Endothelial cell of umbilical vein (primary cell): ENCODE measurements at regions not wholly inside any gene's neighbourhood (a gene's known extent, or its start where the extent isn't known, plus 50 kb on each side); places are given as distances from the start of the nearest gene placed in this dataset.

ENCODE experiments used
- BruUV-seq: library from RNA; stranded (reverse); fragments of 400-500 nt; replicated peaks from 2 replicates; lab custom pipeline; 2021; lab: Mats Ljungman, UMichigan
- CTCF ChIA-PET: fragments of 300-600, 350-600 bp; sonication (Branson Sonifier 250); formaldehyde crosslinking; loops from one replicate; lab custom pipeline; 2021; ENCODE audit warnings: antibody characterized with exemption, inconsistent platforms; lab: Charles Lee
- POLR2A ChIA-PET: fragments of 300-600, 350-600 bp; sonication (Branson Sonifier 250); formaldehyde crosslinking; loops from one replicate; lab custom pipeline; 2021; ENCODE audit warnings: antibody characterized with exemption, inconsistent platforms; lab: Charles Lee
- DNase-seq: peaks from one replicate; pipeline ENCODE4 v3.0.0-alpha.2; 2011; ENCODE audit warnings: low read depth, low spot score
- FAIRE-seq: peaks from 2 replicates; lab custom pipeline; 2011; peaks lifted over from hg19 to GRCh38; lab: Jason Lieb, UNC
- H2AFZ ChIP-seq: 2 replicates; pipeline ENCODE4 v1.6.0; 2012; ENCODE audit warnings: low read depth, low read length, control low read depth, inconsistent platforms
- H3K27ac ChIP-seq: 2 replicates; pipeline ENCODE4 v1.5.1; 2011; ENCODE audit warnings: low read depth, mild to moderate bottlenecking, control low read depth, low read length, moderate library complexity; ENCODE audit not compliant: insufficient read depth
- H3K27me3 ChIP-seq, 2 experiments: 2 replicates each; pipeline versions ENCODE4 v1.6.0 to v1.6.1; 2011; ENCODE audit warnings: low read length in 2 of 2, mixed read lengths in 1 of 2; ENCODE audit not compliant: control insufficient read depth in 2 of 2, insufficient read depth in 2 of 2
- H3K36me3 ChIP-seq, 2 experiments: 2 replicates in 1 of 2; 3 replicates in 1 of 2; pipeline ENCODE4 v1.5.1; 2011; ENCODE audit warnings: low read length in 2 of 2, mild to moderate bottlenecking in 1 of 2, moderate library complexity in 1 of 2; ENCODE audit not compliant: control insufficient read depth in 2 of 2, insufficient read depth in 2 of 2; ENCODE audit errors: extremely low read depth in 1 of 2
- H3K4me1 ChIP-seq: 3 replicates; pipeline ENCODE4 v1.5.1; 2011; ENCODE audit warnings: mild to moderate bottlenecking, low read length; ENCODE audit not compliant: control insufficient read depth, insufficient read depth; ENCODE audit errors: extremely low read depth
- H3K4me2 ChIP-seq: 2 replicates; pipeline ENCODE4 v1.6.1; 2011; ENCODE audit warnings: low read length, control low read depth, mixed read lengths; ENCODE audit not compliant: insufficient read depth
- H3K4me3 ChIP-seq, 3 experiments: fragments of 200-600 bp in 1 of 3; sonication (generic), shearing (Covaris generic) in 1 of 3; replicated peaks in 1 of 3; 2 replicates each; pipeline ENCODE4 v1.5.1; 2011 to 2016; ENCODE audit warnings: control low read depth in 3 of 3, low read length in 3 of 3, mild to moderate bottlenecking in 2 of 3, inconsistent platforms in 1 of 3, low read depth in 1 of 3, moderate library complexity in 1 of 3; ENCODE audit not compliant: insufficient read depth in 1 of 3
- H3K79me2 ChIP-seq: 2 replicates; pipeline ENCODE4 v1.6.0; 2012; ENCODE audit warnings: low read length, inconsistent platforms; ENCODE audit not compliant: control insufficient read depth, insufficient read depth
- H3K9ac ChIP-seq: replicated peaks from 2 replicates; pipeline ENCODE3; 2011; ENCODE audit warnings: low read length, control low read depth; ENCODE audit not compliant: insufficient read depth; ENCODE audit errors: extremely low read depth
- H3K9me1 ChIP-seq: replicated peaks from 3 replicates; pipeline ENCODE4 v1.6.0; 2011; ENCODE audit warnings: mild to moderate bottlenecking, low read length; ENCODE audit not compliant: control insufficient read depth, insufficient read depth; ENCODE audit errors: extremely low read depth
- H3K9me3 ChIP-seq: replicated peaks from 2 replicates; pipeline ENCODE4 v1.5.1; 2012; ENCODE audit warnings: low read length, inconsistent platforms; ENCODE audit not compliant: control insufficient read depth, insufficient read depth
- H4K20me1 ChIP-seq: replicated peaks from 2 replicates; pipeline ENCODE3; 2011; ENCODE audit warnings: mild to moderate bottlenecking, low read length; ENCODE audit not compliant: control insufficient read depth, insufficient read depth; ENCODE audit errors: extremely low read depth
- EZH2 ChIP-seq: IDR thresholded peaks from 2 replicates; pipeline ENCODE4 v1.6.1; 2012; ENCODE audit warnings: borderline replicate concordance, low read depth, mild to moderate bottlenecking, moderate library complexity, low read length, inconsistent platforms; ENCODE audit not compliant: severe bottlenecking
- FOS ChIP-seq: IDR thresholded peaks from 2 replicates; pipeline ENCODE4 v1.6.1; 2011; ENCODE audit warnings: mild to moderate bottlenecking, low read length, moderate library complexity, borderline replicate concordance; ENCODE audit not compliant: insufficient read depth
- GATA2 ChIP-seq: IDR thresholded peaks from 2 replicates; pipeline ENCODE4 v1.7.0; 2011; ENCODE audit warnings: low read depth, mild to moderate bottlenecking, moderate library complexity, mixed read lengths, low read length; ENCODE audit not compliant: insufficient read length, insufficient read depth
- JUN ChIP-seq: IDR thresholded peaks from 2 replicates; pipeline ENCODE4 v1.6.1; 2011; ENCODE audit warnings: borderline replicate concordance, low read depth; ENCODE audit not compliant: insufficient read length, insufficient read depth
- MYC ChIP-seq: IDR thresholded peaks from one replicate; pipeline ENCODE4 v1.6.1; 2011; ENCODE audit warnings: mild to moderate bottlenecking, low read depth, low read length
- POLR2A ChIP-seq: IDR thresholded peaks from 2 replicates; pipeline ENCODE4 v1.6.1; 2012; ENCODE audit warnings: low read depth, mild to moderate bottlenecking, control low read depth, low read length
- POLR2AphosphoS5 ChIP-seq: IDR thresholded peaks from 2 replicates; pipeline ENCODE4 v1.6.1; 2012; ENCODE audit warnings: low read depth, mild to moderate bottlenecking, control low read depth, low read length, moderate library complexity; ENCODE audit not compliant: insufficient read depth
- dilution Hi-C: fragments of 300-500 bp; cut with MboI; formaldehyde crosslinking; loops from one replicate; pipeline ENCODE4 v1.15.0; 2019; ENCODE audit warnings: low sequenced_read_pairs; ENCODE audit not compliant: extremely low pct_ligation_motif_present
- intact Hi-C: fragments of 100-400 bp; cut with micrococcal nuclease; formaldehyde crosslinking; loops from one replicate; pipeline ENCODE4 v1.10.0; 2022
- TF ChIP-seq, protein P1 (sequence below), 2 donors: IDR thresholded peaks; 1 replicate in 1 of 2; 2 replicates in 1 of 2; pipeline ENCODE4 v1.5.1; 2011; ENCODE audit warnings: low read length in 2 of 2, mild to moderate bottlenecking in 2 of 2, moderate library complexity in 2 of 2, control low read depth in 1 of 2, inconsistent platforms in 1 of 2, low read depth in 1 of 2; ENCODE audit not compliant: insufficient read depth in 1 of 2; ENCODE audit errors: extremely low read depth in 1 of 2
- TF ChIP-seq, protein P2 (sequence below): IDR thresholded peaks from 2 replicates; pipeline ENCODE4 v1.6.1; 2011; ENCODE audit not compliant: insufficient read depth, insufficient read length

DNA sequence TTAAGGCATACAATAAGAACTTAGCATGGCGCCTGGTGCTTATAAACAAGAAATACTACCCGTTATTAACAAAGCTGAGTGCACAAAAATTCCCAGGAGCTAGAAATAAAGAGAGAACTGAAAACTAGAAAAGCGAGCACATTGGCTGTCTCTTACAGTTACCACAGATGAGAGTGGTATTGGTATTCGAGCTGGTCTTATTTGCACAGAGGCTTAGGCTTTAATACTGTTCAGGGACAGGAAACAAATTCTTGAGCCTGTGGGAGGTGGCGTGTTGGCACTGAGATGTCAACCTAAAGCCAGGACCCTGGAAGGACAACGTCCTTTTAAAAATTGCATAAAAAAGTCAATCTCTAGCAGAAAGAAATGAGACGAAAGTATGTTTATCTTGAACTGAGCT, 67.3 kb upstream of the IGFBP2 start:
- H2AFZ ChIP-seq, result no peak overlapping the region
- intact Hi-C loops (no loop called here), dilution Hi-C loops (no loop called here)
- no peaks in the 10 kb centered on the region for H3K36me3 ChIP-seq
- FAIRE-seq (no peak), DNase-seq (no peak)
- no peak overlapping the region for H3K9ac ChIP-seq
- H3K27ac ChIP-seq, result no peak overlapping the region
- POLR2A ChIA-PET, result no interaction called here
- no TSS peak for BruUV-seq
- no peaks in the 10 kb centered on the region for H3K9me1 ChIP-seq
- TF ChIP-seq, protein P1, sequence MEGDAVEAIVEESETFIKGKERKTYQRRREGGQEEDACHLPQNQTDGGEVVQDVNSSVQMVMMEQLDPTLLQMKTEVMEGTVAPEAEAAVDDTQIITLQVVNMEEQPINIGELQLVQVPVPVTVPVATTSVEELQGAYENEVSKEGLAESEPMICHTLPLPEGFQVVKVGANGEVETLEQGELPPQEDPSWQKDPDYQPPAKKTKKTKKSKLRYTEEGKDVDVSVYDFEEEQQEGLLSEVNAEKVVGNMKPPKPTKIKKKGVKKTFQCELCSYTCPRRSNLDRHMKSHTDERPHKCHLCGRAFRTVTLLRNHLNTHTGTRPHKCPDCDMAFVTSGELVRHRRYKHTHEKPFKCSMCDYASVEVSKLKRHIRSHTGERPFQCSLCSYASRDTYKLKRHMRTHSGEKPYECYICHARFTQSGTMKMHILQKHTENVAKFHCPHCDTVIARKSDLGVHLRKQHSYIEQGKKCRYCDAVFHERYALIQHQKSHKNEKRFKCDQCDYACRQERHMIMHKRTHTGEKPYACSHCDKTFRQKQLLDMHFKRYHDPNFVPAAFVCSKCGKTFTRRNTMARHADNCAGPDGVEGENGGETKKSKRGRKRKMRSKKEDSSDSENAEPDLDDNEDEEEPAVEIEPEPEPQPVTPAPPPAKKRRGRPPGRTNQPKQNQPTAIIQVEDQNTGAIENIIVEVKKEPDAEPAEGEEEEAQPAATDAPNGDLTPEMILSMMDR (IDR thresholded peaks at IDR 0.05; ENCODE audit: extremely low read depth in 1 of 2, insufficient read depth in 1 of 2, low read depth in 1 of 2, low read length in 2 of 2), result no peak
- TF ChIP-seq, protein P2, sequence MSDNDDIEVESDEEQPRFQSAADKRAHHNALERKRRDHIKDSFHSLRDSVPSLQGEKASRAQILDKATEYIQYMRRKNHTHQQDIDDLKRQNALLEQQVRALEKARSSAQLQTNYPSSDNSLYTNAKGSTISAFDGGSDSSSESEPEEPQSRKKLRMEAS, result no peak
- TF ChIP-seq JUN (no peak), POLR2AphosphoS5 (no peak), EZH2 (no peak), POLR2A (no peak), MYC (no peak), GATA2 (no peak), FOS (no peak)
- H3K4me2 ChIP-seq, result no peak overlapping the region
- no peak overlapping the region for H3K4me3 ChIP-seq
- H3K79me2 ChIP-seq, result no peaks in the 10 kb centered on the region
- H3K27me3 ChIP-seq, result peaks cover 4 to 10% of the 10 kb centered on the region in 2 experiments
- CTCF ChIA-PET, result interaction anchor here (1.0 to 3.0 kb wide), 2 partner anchors 8 to 47 kb away, joined by 3 to 8 read pairs; no protein-coding TSS in a partner anchor
- H3K4me1 ChIP-seq, result no peaks in the 10 kb centered on the region
- H4K20me1 ChIP-seq, result no peaks in the 10 kb centered on the region
- no peaks in the 10 kb centered on the region for H3K9me3 ChIP-seq
